GM20000 (cell line): ENCODE measurements at regions not wholly inside any gene's neighbourhood (a gene's known extent, or its start where the extent isn't known, plus 50 kb on each side); places are given as distances from the start of the nearest gene placed in this dataset.

ENCODE experiments used
- DNase-seq: peaks from one replicate; pipeline ENCODE4 v3.0.0; 2012; ENCODE audit warnings: low spot score
- TF ChIP-seq, protein P1 (sequence below): IDR thresholded peaks from 2 replicates; pipeline ENCODE4 v1.5.1; 2012; ENCODE audit warnings: mild to moderate bottlenecking, control low read depth; ENCODE audit errors: extremely low read depth, missing control alignments

DNA sequence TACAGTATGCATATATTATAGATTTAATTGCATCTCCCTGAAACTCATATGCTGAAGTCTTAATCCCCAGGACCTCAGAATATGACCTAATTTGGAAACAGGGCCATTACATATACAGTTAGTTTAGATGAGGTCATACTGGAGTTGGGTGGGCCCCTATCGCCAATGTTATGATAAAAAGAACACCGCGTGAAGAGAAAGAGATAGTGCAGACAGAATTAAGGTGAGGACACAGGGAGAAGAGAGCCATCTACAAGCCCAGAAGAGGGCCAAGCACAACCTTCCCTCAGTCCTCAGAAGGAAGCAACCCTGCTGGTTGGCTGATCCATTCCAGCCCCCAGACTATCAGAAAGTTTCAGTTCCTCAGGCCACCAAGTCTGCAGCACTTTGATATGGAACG lies 311.9 kb upstream of the RAB6C start:
- DNase-seq, result no peak
- TF ChIP-seq, protein P1, sequence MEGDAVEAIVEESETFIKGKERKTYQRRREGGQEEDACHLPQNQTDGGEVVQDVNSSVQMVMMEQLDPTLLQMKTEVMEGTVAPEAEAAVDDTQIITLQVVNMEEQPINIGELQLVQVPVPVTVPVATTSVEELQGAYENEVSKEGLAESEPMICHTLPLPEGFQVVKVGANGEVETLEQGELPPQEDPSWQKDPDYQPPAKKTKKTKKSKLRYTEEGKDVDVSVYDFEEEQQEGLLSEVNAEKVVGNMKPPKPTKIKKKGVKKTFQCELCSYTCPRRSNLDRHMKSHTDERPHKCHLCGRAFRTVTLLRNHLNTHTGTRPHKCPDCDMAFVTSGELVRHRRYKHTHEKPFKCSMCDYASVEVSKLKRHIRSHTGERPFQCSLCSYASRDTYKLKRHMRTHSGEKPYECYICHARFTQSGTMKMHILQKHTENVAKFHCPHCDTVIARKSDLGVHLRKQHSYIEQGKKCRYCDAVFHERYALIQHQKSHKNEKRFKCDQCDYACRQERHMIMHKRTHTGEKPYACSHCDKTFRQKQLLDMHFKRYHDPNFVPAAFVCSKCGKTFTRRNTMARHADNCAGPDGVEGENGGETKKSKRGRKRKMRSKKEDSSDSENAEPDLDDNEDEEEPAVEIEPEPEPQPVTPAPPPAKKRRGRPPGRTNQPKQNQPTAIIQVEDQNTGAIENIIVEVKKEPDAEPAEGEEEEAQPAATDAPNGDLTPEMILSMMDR, result no peak

DNA sequence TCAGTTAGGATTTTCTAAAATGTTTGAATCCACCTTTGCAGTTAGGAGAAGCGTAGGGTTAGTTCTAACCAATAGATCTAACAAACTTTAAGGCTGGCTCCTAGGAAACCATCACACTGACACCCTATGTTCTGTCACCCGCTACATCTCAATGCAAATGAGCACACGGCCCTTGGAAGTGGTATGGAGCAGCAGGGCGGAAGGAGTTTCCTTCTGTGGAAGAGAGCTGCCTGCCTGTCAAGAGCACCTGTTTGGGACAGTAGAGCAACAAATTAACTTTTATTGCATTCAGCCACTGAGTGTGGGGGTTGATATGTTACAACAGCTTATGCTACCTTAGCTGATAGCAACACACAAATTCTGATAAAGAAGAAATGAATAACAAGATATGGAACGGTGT lies 306.9 kb upstream of the RAB6C start:
- DNase-seq, result no peak
- TF ChIP-seq, protein P1, result no peak

DNA sequence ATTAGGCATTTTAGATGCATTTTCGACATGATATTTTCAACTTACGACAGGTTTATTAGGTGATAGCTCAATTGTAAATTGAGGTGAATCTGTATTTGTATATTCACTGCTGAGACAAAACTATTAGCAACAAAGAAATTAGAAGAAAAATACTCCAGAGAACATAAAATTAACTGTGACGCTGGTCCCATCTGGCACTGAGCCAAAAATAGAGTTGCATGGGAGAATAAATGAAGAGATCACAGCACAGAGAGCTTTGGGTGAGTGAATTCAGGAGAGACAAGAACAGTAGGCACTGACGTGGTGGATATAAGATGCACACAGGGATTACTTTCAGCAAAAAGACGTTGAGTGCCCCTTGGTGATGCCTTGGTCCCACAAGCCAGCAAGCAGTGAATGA lies 306.2 kb upstream of the RAB6C start:
- TF ChIP-seq, protein P1, result no peak
- no peak for DNase-seq

DNA sequence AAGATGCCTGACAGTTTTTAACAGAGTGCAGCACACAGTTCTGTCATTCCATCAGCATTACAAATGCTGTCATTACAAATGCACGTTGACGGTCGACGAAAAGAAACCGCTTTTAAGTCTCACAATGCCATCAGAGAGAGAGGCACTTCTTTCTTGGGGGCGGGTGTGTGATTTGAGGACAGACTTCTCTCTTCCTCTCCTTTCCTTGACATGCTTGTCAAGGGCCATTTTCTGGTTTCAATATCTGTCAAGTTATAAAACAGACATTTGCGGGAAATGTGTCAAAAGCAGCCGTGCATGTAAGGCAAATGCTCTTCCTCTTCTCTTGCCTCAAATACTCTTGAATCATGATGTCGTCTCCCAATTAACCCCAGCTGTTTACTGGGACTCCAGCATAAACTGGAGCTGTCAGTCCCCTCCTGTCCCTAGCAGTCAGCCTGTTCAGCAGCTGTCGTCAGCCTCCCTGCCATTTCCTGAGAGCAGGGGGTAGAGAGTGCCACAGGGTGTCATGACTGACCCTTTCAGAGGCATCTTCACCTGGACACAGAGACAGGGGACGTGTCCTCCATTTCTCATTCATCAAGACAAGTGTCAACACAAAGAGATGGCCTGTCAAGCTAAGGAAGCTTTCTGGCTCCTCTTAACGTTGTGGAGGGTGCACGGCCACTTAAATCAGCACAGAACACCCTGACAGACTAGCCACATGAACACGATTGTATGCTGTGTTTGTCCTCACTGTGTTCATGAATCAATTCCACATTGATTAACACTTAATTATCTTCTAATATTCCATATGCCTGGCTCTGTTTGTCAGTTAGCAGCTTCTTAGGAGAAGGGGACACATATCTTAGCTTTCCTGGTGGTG lies 305.4 kb upstream of the RAB6C start:
- TF ChIP-seq, protein P1, result no peak
- DNase-seq, result no peak

DNA sequence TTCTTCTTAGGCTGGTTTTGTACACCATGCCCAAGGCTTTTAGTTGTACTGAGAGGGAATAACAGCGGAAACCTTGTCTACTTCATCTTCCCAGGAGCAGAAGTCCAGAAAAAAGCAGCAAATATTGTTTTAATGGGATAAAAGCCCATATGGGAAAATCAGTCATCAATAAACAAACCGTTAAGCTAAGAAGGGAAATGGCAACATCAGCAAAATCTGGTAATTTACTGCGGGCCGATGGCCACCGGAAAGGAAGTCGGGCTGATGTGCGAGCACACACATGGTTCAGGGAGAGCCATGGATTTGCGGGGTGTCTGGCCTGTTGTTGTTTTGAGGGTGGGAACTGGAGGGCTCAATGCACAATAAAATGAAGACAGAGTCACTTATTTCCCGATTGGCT lies 300.7 kb upstream of the RAB6C start:
- no peak for DNase-seq
- TF ChIP-seq, protein P1, result no peak

DNA sequence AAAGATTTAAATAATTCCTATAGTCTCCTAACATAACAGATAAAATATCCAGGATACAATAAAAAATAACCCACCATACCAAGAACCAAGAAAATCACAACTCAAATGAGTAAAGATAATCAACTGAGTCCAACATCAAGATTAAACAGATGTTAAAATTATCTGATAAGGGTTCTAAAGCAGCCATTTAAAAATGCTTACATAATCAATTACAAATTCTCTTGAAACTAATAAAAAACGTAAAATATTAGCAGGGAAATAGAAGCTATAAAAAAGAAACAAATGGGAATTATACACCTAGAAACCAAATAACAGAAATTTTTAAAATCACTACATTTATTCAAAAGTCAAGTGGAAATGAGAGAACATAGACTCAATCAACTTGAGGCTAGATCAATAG lies 297.7 kb upstream of the RAB6C start:
- DNase-seq, result no peak
- TF ChIP-seq, protein P1, result no peak

DNA sequence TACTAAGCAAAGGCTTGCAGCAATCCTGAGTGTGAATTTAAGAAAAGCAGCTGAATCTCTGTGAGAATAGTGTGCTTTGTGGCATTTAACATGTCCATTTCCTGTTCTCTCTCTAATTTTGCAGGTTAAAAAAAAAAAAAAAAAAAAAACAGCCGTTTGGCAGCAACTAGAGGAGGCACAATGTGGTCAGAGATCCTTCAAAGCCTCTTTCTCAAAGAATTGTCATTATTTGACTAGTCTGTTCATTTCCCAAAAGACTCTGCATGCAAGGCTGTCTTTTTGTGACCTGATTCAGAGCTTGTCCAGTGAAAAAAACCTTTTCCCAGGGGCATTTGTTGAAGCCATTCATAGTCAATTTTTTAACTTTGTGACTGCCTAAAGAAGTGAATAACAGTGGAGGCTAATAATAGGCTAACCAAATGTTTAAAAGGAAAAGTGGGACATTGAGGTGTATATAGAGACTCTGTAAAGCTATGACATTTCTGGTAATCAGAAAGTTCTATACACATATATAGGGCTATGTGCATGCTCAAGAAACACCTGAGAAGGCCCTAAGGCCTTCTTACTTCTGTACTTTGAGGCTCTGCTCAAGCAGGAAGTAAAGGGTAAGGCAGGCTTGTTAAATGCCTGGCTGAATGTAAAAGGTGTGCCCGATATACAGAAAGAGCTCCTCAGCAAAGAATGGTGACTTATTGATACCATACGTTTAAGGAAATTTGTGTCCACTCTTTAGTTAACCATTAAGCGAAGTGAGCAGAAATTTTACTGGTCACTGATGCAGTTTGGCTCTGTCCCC lies 289.6 kb upstream of the RAB6C start:
- TF ChIP-seq, protein P1, result no peak
- no peak for DNase-seq
